Fibroblast of pulmonary artery (primary cell): ENCODE measurements at regions not wholly inside any gene's neighbourhood (a gene's known extent, or its start where the extent isn't known, plus 50 kb on each side); places are given as distances from the start of the nearest gene placed in this dataset.

Experiments used
- DNase-seq: peaks from one replicate; pipeline ENCODE4 v3.0.0-alpha.2; 2010; ENCODE audit warnings: low read depth
- H3K4me3 ChIP-seq: replicated peaks from 2 replicates; pipeline ENCODE4 v1.5.1; 2011; ENCODE audit warnings: low read depth, mild to moderate bottlenecking, control low read depth, low read length, moderate library complexity
- TF ChIP-seq, protein P1 (sequence below): IDR thresholded peaks from 2 replicates; pipeline ENCODE4 v1.5.1; 2011; ENCODE audit warnings: mild to moderate bottlenecking, control low read depth, low read length, inconsistent platforms; ENCODE audit errors: missing control alignments

DNA sequence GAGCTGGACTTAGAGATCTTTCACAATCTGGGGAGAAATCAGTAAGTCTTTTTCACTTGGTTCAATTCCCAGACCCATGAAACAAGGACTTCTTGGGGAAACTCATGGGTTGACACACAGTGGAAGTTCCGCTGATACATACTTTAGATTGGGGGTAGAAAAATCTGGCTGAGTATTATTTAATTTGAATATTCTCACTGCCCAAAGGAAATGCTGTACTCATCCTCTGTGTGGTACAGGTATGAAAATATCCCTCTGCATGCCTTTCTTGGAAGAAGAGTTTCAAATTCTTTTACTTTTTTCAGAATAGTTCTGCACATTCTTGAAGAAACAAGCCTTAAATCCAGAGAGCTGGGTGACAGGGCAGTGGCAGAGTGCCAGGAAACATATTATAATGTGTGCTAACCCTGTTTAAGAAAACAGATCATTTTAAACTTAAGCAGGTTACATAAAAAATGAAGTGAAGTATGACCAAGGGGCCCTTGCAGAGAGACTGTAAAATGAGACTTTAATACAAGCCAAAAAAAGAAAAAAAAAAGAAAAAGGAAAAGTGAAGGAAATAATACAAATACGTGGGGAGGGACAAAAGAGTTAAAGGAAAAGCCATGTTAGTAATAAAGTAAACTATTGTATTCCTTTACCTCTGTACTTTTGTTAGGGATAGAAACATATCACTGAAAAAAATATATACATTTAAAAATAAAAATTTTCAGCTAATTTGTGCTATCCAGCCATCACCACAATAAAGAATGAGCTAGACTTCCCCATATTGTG, 173.4 kb upstream of the NR3C1 start:
- TF ChIP-seq, protein P1, sequence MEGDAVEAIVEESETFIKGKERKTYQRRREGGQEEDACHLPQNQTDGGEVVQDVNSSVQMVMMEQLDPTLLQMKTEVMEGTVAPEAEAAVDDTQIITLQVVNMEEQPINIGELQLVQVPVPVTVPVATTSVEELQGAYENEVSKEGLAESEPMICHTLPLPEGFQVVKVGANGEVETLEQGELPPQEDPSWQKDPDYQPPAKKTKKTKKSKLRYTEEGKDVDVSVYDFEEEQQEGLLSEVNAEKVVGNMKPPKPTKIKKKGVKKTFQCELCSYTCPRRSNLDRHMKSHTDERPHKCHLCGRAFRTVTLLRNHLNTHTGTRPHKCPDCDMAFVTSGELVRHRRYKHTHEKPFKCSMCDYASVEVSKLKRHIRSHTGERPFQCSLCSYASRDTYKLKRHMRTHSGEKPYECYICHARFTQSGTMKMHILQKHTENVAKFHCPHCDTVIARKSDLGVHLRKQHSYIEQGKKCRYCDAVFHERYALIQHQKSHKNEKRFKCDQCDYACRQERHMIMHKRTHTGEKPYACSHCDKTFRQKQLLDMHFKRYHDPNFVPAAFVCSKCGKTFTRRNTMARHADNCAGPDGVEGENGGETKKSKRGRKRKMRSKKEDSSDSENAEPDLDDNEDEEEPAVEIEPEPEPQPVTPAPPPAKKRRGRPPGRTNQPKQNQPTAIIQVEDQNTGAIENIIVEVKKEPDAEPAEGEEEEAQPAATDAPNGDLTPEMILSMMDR, result no peak
- H3K4me3 ChIP-seq, result no peak overlapping the region
- DNase-seq, result peak; percentile 88

DNA sequence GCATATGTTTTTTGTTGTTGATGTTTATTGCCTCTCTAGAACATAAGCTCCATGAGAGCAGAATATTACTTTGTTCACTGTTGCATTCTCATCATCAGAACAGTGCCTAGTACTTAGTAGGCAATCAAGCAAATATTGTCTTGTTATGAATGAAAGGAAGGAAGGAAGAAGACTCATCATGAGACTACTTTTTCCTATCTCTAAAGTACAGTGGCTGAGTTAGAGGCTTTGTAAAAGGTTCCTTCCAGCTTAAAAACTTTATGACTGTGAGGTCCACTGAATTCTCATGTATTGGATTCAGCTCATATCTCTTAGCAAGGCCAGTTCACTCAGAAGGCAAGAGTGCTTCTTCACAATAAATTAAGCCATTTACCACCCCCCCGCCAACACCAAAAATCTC, 171.8 kb upstream of the NR3C1 start:
- TF ChIP-seq, protein P1, result no peak
- no peak for DNase-seq

DNA sequence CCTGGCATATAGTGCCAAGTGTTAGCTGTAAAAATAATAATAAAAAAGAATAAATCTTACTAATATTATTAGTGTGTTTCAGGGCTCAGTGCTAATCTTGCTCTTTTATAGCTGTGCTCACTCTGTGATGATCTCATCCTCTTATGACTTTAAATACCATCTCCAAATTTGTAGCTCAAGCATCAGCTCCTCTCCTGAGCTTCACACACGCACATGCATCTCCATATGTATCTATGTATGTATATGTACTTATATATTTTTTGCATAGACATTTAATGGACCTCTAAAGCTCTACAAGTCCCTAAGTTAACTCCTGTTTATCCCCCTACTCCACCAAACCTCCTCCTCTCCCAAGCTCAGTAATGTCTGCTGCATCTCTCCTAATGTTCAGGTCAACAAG, 170.8 kb upstream of the NR3C1 start:
- TF ChIP-seq, protein P1, result no peak
- H3K4me3 ChIP-seq, result no peak overlapping the region
- DNase-seq, result no peak

More for the DNA sequence above, 171.8 kb upstream of the NR3C1 start:
- no peak overlapping the region for H3K4me3 ChIP-seq

DNA sequence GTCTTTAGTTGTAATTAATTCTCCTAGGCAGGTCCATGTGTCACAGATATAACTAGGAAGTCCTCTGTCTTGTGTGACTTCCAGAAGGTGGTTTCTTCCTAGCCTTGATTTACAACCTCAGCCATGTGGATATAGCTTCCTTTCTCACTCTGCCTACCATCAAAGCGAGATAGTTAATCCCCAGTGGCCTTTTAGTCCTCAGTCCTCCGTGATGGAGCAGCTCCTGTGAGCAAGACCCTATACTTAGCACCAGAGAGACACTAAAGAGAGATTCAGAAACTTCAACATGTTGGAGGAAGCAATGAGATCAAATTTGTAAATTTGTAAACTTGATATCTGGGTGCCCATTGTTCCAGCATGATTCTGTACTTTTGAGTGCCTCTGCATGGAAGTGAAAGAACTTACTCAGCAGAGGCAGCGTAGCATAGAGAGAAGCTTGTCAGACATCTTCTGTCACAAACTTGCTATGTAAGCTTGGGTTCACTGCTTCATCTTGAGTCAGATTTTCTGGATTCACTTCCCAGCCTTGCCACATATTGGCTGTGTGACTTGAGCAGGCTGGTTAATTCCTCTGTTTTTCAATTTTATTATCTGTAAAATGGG, 170.2 kb upstream of the NR3C1 start:
- TF ChIP-seq, protein P1, result no peak
- DNase-seq, result no peak
- H3K4me3 ChIP-seq, result no peak overlapping the region

DNA sequence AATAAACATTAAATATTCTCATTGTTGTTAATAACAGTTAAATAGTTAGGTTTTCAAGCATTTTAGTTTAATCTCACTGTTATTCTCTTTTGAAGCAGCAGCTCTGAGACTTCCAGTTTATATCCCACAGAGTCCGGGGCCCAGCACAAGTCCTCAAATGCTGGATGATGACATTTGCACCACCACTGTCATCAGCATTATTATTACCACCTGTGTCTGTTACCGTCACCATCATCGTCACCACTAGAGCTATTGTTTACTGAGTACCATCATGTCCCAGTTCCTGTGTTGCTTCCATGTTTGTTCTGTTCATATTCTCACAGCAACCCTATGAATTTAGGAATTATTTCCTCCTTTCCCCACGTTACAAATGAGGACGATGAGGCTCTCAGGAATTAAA, 169.2 kb upstream of the NR3C1 start:
- TF ChIP-seq, protein P1, result no peak
- H3K4me3 ChIP-seq, result no peak overlapping the region
- no peak for DNase-seq

DNA sequence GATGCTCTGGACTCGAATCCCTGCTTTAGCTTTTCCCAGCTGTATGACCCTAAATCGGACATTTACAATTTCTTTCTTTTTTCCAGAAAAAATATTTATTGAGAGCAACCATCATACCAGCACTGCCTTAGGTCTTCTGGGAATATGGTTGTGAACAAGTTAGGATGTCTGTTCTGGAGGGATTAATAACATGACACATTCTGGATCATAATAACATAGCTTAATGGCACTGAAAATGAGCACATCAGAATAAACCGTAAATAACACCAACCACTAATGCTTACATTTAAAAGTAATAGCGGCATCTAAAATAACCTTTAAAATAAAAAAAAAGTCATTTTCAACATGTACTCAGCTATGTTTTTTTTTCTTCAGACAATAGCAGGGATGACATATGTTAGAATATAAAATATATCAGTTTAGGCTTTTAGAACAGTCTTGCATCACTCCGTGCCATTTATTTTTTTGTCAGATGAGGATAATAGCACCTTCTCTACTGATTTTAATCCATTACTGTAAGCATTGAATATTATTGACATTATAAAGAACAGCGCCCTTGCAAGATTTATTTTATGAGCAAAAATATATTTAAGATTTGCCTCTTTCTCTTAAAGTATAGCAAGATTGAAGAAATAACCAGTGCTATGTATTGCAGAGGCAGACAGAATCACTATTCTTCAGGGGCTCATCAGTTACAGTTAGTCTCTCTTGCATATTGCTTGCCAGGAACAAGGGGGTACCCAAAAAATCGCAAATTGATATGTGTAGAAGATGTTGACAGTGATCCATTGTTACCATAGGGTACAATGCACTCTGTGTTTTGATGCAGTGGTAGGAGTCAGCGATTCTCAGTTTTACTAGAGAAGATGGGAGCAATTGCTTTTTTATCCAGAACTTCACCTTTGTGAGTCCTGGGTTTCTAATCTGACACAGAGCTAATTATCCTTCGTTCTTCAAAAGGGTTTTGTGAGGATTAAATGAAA, 168.4 kb upstream of the NR3C1 start:
- no peak for DNase-seq
- TF ChIP-seq, protein P1, result no peak
- no peak overlapping the region for H3K4me3 ChIP-seq
